ENCODE measurements at regions not wholly inside any gene's neighbourhood (a gene's known extent, or its start where the extent isn't known, plus 50 kb on each side); places are given as distances from the start of the nearest gene placed in this dataset.

DNA sequence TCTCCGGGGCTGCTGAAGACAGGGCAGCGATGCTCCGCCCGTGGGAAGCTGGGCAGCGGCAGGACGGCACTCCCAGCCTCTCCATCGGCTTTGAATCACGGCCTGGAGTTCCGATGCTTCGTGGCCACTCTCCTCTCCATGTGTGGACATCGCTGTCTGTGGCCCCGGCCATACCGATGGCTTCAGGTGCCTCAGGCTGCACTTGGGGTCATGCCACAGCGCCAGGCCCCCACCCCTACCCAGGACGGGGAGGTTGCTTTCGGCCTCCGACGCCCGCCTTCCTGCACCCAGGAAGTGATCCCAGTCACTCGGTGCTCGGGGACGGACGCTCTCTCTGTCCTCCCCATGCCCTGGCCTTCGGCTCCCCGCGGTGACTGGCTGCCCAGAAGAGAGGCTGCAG, 180.7 kb downstream of the BANP start:
- CTCF ChIA-PET = no interaction called here
- Mint-ChIP-seq H3K9me3 (peaks cover 3% of the 10 kb centered on the region), H3K4me1 (no peaks in the 10 kb centered on the region), H3K36me3 (no peaks in the 10 kb centered on the region), H3K27me3 (ENCODE audit: low read depth) (no peaks in the 10 kb centered on the region), H3K4me3 (no peak overlapping the region), H3K27ac (no peak overlapping the region)
- ATAC-seq (no peak), DNase-seq (ENCODE audit: low spot score) (no peak)
- POLR2A ChIA-PET = no interaction called here
- TF ChIP-seq RORB (CRISPR knock-in tag; IDR thresholded peaks at IDR 0.05) (no peak), KAT7 (CRISPR knock-in tag; IDR thresholded peaks at IDR 0.05; ENCODE audit: borderline replicate concordance) (no peak), GTF2I (CRISPR knock-in tag; conservative IDR thresholded peaks at IDR 0.05) (no peak)
- TF ChIP-seq, protein P1, sequence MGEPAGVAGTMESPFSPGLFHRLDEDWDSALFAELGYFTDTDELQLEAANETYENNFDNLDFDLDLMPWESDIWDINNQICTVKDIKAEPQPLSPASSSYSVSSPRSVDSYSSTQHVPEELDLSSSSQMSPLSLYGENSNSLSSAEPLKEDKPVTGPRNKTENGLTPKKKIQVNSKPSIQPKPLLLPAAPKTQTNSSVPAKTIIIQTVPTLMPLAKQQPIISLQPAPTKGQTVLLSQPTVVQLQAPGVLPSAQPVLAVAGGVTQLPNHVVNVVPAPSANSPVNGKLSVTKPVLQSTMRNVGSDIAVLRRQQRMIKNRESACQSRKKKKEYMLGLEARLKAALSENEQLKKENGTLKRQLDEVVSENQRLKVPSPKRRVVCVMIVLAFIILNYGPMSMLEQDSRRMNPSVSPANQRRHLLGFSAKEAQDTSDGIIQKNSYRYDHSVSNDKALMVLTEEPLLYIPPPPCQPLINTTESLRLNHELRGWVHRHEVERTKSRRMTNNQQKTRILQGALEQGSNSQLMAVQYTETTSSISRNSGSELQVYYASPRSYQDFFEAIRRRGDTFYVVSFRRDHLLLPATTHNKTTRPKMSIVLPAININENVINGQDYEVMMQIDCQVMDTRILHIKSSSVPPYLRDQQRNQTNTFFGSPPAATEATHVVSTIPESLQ (CRISPR knock-in tag; IDR thresholded peaks at IDR 0.05) = no peak
- TF ChIP-seq, protein P2, sequence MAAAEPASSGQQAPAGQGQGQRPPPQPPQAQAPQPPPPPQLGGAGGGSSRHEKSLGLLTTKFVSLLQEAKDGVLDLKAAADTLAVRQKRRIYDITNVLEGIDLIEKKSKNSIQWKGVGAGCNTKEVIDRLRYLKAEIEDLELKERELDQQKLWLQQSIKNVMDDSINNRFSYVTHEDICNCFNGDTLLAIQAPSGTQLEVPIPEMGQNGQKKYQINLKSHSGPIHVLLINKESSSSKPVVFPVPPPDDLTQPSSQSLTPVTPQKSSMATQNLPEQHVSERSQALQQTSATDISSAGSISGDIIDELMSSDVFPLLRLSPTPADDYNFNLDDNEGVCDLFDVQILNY (CRISPR knock-in tag; IDR thresholded peaks at IDR 0.05) = no peak
- TF ChIP-seq, protein P3, sequence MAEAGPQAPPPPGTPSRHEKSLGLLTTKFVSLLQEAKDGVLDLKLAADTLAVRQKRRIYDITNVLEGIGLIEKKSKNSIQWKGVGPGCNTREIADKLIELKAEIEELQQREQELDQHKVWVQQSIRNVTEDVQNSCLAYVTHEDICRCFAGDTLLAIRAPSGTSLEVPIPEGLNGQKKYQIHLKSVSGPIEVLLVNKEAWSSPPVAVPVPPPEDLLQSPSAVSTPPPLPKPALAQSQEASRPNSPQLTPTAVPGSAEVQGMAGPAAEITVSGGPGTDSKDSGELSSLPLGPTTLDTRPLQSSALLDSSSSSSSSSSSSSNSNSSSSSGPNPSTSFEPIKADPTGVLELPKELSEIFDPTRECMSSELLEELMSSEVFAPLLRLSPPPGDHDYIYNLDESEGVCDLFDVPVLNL (CRISPR knock-in tag; IDR thresholded peaks at IDR 0.05; ENCODE audit: borderline replicate concordance, low read depth) = no peak
- TF ChIP-seq, protein P4, sequence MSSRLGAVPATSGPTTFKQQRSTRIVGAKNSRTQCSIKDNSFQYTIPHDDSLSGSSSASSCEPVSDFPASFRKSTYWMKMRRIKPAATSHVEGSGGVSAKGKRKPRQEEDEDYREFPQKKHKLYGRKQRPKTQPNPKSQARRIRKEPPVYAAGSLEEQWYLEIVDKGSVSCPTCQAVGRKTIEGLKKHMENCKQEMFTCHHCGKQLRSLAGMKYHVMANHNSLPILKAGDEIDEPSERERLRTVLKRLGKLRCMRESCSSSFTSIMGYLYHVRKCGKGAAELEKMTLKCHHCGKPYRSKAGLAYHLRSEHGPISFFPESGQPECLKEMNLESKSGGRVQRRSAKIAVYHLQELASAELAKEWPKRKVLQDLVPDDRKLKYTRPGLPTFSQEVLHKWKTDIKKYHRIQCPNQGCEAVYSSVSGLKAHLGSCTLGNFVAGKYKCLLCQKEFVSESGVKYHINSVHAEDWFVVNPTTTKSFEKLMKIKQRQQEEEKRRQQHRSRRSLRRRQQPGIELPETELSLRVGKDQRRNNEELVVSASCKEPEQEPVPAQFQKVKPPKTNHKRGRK (CRISPR knock-in tag; IDR thresholded peaks at IDR 0.05; ENCODE audit: borderline replicate concordance) = no peak
- TF ChIP-seq, protein P5, sequence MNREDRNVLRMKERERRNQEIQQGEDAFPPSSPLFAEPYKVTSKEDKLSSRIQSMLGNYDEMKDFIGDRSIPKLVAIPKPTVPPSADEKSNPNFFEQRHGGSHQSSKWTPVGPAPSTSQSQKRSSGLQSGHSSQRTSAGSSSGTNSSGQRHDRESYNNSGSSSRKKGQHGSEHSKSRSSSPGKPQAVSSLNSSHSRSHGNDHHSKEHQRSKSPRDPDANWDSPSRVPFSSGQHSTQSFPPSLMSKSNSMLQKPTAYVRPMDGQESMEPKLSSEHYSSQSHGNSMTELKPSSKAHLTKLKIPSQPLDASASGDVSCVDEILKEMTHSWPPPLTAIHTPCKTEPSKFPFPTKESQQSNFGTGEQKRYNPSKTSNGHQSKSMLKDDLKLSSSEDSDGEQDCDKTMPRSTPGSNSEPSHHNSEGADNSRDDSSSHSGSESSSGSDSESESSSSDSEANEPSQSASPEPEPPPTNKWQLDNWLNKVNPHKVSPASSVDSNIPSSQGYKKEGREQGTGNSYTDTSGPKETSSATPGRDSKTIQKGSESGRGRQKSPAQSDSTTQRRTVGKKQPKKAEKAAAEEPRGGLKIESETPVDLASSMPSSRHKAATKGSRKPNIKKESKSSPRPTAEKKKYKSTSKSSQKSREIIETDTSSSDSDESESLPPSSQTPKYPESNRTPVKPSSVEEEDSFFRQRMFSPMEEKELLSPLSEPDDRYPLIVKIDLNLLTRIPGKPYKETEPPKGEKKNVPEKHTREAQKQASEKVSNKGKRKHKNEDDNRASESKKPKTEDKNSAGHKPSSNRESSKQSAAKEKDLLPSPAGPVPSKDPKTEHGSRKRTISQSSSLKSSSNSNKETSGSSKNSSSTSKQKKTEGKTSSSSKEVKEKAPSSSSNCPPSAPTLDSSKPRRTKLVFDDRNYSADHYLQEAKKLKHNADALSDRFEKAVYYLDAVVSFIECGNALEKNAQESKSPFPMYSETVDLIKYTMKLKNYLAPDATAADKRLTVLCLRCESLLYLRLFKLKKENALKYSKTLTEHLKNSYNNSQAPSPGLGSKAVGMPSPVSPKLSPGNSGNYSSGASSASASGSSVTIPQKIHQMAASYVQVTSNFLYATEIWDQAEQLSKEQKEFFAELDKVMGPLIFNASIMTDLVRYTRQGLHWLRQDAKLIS (CRISPR knock-in tag; IDR thresholded peaks at IDR 0.05; ENCODE audit: borderline replicate concordance) = no peak

DNA sequence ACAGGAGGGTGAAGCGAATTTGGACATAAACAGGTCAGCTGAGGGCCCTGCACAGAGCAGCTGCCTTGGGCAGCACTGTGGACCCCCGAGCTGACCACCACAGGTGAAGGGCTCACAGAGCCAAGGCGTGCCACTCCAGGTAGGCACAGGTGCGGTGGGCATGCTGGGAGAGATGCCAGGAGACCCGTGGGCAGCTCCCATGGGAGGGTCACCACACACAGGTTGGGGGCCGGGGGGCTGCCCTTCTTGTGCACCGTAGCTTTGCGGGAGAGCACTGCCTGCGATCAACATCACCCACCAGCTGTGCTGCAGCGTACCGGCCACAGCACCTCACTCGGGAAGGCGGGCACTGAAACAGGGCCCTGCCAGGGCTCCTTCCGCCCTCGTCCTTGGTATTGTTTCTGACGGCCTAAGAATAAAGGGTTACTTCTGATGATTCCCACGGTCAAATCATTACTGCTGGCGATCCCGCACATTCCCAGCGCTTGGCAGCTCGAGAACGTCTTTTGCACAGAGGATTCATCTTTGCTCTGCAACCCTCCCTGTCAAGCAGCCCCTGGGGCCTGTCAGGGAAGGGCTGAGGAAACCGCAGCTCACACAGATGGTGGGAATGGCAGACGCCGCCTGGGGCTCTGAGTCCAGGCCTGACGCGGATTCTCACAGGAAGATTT, 181.7 kb downstream of the BANP start:
- ChIA-PET POLR2A (no interaction called here), CTCF (no interaction called here)
- Mint-ChIP-seq H3K27ac (no peak overlapping the region), H3K27me3 (ENCODE audit: low read depth) (peaks cover 3% of the 10 kb centered on the region; the same call in 1 of the 2 replicates), H3K36me3 (peaks cover 5% of the 10 kb centered on the region), H3K4me1 (no peaks in the 10 kb centered on the region), H3K4me3 (no peak overlapping the region), H3K9me3 (peaks cover 11% of the 10 kb centered on the region)
- TF ChIP-seq ELF4 (CRISPR knock-in tag; IDR thresholded peaks at IDR 0.05; ENCODE audit: low read depth) = no peak
- TF ChIP-seq JAZF1 (CRISPR knock-in tag; IDR thresholded peaks at IDR 0.05) = no peak
- TF ChIP-seq TP53 (CRISPR knock-in tag; IDR thresholded peaks at IDR 0.05) = no peak
- TF ChIP-seq, protein P6, sequence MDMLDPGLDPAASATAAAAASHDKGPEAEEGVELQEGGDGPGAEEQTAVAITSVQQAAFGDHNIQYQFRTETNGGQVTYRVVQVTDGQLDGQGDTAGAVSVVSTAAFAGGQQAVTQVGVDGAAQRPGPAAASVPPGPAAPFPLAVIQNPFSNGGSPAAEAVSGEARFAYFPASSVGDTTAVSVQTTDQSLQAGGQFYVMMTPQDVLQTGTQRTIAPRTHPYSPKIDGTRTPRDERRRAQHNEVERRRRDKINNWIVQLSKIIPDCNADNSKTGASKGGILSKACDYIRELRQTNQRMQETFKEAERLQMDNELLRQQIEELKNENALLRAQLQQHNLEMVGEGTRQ (CRISPR knock-in tag; IDR thresholded peaks at IDR 0.05) = no peak
- TF ChIP-seq, protein P5 (CRISPR knock-in tag; IDR thresholded peaks at IDR 0.05; ENCODE audit: borderline replicate concordance) = no peak
- TF ChIP-seq EMX1 (CRISPR knock-in tag; IDR thresholded peaks at IDR 0.05) = no peak
- DNase-seq (ENCODE audit: low spot score) (no peak), ATAC-seq (no peak)

All from WTC11 (cell line).